Neural progenitor cell (in vitro differentiated cells): ENCODE measurements at regions not wholly inside any gene's neighbourhood (a gene's known extent, or its start where the extent isn't known, plus 50 kb on each side); places are given as distances from the start of the nearest gene placed in this dataset.
"Not testable (repeated sequence)": the region's sequence is repeated elsewhere in the genome, so short reads cannot be mapped to it uniquely, and the experiment has no call there.

Experiments used
- CTCF ChIP-seq: fragments of 200-600 bp; sonication (generic); IDR thresholded peaks from 2 replicates; pipeline ENCODE4 v1.5.1; 2017; ENCODE audit warnings: antibody characterized with exemption, mild to moderate bottlenecking
- EZH2 ChIP-seq: fragments of 200-600 bp; sonication (generic); IDR thresholded peaks from 2 replicates; pipeline ENCODE4 v1.6.1; 2017; ENCODE audit warnings: antibody characterized with exemption, mild to moderate bottlenecking, moderate library complexity
- EZH2phosphoT487 ChIP-seq: fragments of 200-600 bp; sonication (generic); IDR thresholded peaks from 2 replicates; pipeline ENCODE4 v1.6.1; 2017; ENCODE audit warnings: antibody characterized with exemption

- not testable (repeated sequence) for TF ChIP-seq CTCF, EZH2phosphoT487, EZH2
These were observed 90.0 kb downstream of the MRPL14 start for GRCh38 chr6:44037276-44037675.
